GM23248 (cell line): ENCODE measurements at regions not wholly inside any gene's neighbourhood (a gene's known extent, or its start where the extent isn't known, plus 50 kb on each side); places are given as distances from the start of the nearest gene placed in this dataset.
"Not testable (repeated sequence)": the region's sequence is repeated elsewhere in the genome, so short reads cannot be mapped to it uniquely, and the experiment has no call there.

Experiments used
- DNase-seq: peaks from one replicate; pipeline ENCODE4 v3.0.0-alpha.2; 2015
- H2AFZ ChIP-seq: fragments of 200-600 bp; sonication (generic); 2 replicates; pipeline ENCODE4 v1.6.1; 2016; ENCODE audit warnings: antibody characterized with exemption
- H3F3A ChIP-seq: fragments of 200-600 bp; sonication (generic); 2 replicates; pipeline ENCODE4 v1.6.1; 2016; ENCODE audit warnings: mild to moderate bottlenecking, antibody characterized with exemption, mixed run types; ENCODE audit not compliant: insufficient read depth
- H3K27ac ChIP-seq: fragments of 200-600 bp; sonication (generic); 2 replicates; pipeline ENCODE4 v1.5.1; 2016; ENCODE audit warnings: mild to moderate bottlenecking
- H3K27me3 ChIP-seq: fragments of 200-600 bp; sonication (generic); replicated peaks from 2 replicates; pipeline ENCODE4 v1.6.1; 2016; ENCODE audit warnings: mild to moderate bottlenecking; ENCODE audit not compliant: insufficient read depth
- H3K36me3 ChIP-seq: fragments of 200-600 bp; sonication (generic); 2 replicates; pipeline ENCODE4 v1.6.1; 2016; ENCODE audit warnings: low read depth, mild to moderate bottlenecking
- H3K4me1 ChIP-seq: fragments of 200-600 bp; sonication (generic); 2 replicates; pipeline ENCODE4 v1.6.1; 2016; ENCODE audit warnings: mild to moderate bottlenecking; ENCODE audit not compliant: insufficient read depth
- H3K4me2 ChIP-seq: fragments of 200-600 bp; sonication (generic); one replicate; pipeline ENCODE4 v1.6.1; 2016; ENCODE audit warnings: mild to moderate bottlenecking; ENCODE audit not compliant: unreplicated experiment
- H3K4me3 ChIP-seq: fragments of 200-600 bp; sonication (generic); 2 replicates; pipeline ENCODE4 v1.5.1; 2016; ENCODE audit warnings: mild to moderate bottlenecking
- H3K79me2 ChIP-seq: fragments of 200-600 bp; sonication (generic); 2 replicates; pipeline ENCODE4 v1.6.1; 2016; ENCODE audit warnings: mild to moderate bottlenecking; ENCODE audit not compliant: insufficient read depth
- H3K9ac ChIP-seq: fragments of 200-600 bp; sonication (generic); 2 replicates; pipeline ENCODE4 v1.6.1; 2016; ENCODE audit warnings: mild to moderate bottlenecking
- H3K9me2 ChIP-seq: fragments of 200-600 bp; sonication (generic); 2 replicates; pipeline ENCODE4 v1.6.1; 2016; ENCODE audit warnings: mixed run types, mild to moderate bottlenecking, moderate library complexity; ENCODE audit not compliant: insufficient read depth
- H3K9me3 ChIP-seq: fragments of 200-600 bp; sonication (generic); one replicate; pipeline ENCODE4 v1.6.1; 2017; ENCODE audit warnings: low read depth
- H4K20me1 ChIP-seq: fragments of 200-600 bp; sonication (generic); 2 replicates; pipeline ENCODE4 v1.6.0; 2016; ENCODE audit not compliant: insufficient read depth
- EZH2 ChIP-seq: fragments of 200-600 bp; sonication (generic); IDR thresholded peaks from 2 replicates; pipeline ENCODE4 v1.6.1; 2018; ENCODE audit warnings: antibody characterized with exemption, mild to moderate bottlenecking; ENCODE audit not compliant: insufficient read depth, poor library complexity, severe bottlenecking
- EZH2phosphoT487 ChIP-seq: fragments of 200-600 bp; sonication (generic); IDR thresholded peaks from 2 replicates; pipeline ENCODE4 v1.6.1; 2018; ENCODE audit warnings: antibody characterized with exemption, moderate library complexity, mild to moderate bottlenecking, low read depth; ENCODE audit not compliant: insufficient read depth
- WGBS, 2 experiments: methylation state at CpG; one replicate each; pipeline ENCODE4 v1.1.6; 2015 to 2017; ENCODE audit warnings: low lambda C conversion rate in 2 of 2, low coverage in 1 of 2; ENCODE audit errors: missing lambda C conversion rate in 2 of 2; 5-methylcytosine and 5-hydroxymethylcytosine counted together
- in situ Hi-C: fragments of 300-500 bp; cut with MboI; formaldehyde crosslinking; loops from 2 replicates; pipeline ENCODE4 v1.15.0; 2020

- H2AFZ ChIP-seq, result no peak overlapping the region
- DNase-seq, result no peak
- no peak overlapping the region for H3K4me3 ChIP-seq
- TF ChIP-seq EZH2 (no peak), EZH2phosphoT487 (no peak)
- H4K20me1 ChIP-seq, result no peaks in the 10 kb centered on the region
- no peak overlapping the region for H3K4me2 ChIP-seq
- in situ Hi-C loops, result no loop called here
- no peak overlapping the region for H3K27ac ChIP-seq
- no peaks in the 10 kb centered on the region for H3K9me2 ChIP-seq
- H3K9ac ChIP-seq, result no peak overlapping the region
- H3K4me1 ChIP-seq, result no peaks in the 10 kb centered on the region
- no peaks in the 10 kb centered on the region for H3K27me3 ChIP-seq
- no peaks in the 10 kb centered on the region for H3K9me3 ChIP-seq
- no peaks in the 10 kb centered on the region for H3K36me3 ChIP-seq
- no peaks in the 10 kb centered on the region for H3F3A ChIP-seq
- H3K79me2 ChIP-seq, result no peaks in the 10 kb centered on the region
Measured at GRCh38 chrX:146921204-146921603, 106.7 kb upstream of the CXorf51A start.

- Histone ChIP-seq H3K9ac (no peak overlapping the region), H2AFZ (no peak overlapping the region), H3K4me3 (no peak overlapping the region), H3K36me3 (no peaks in the 10 kb centered on the region), H3K9me3 (no peaks in the 10 kb centered on the region), H3K27ac (no peak overlapping the region), H3K79me2 (no peaks in the 10 kb centered on the region), H3F3A (no peaks in the 10 kb centered on the region), H3K9me2 (no peaks in the 10 kb centered on the region), H3K4me1 (no peaks in the 10 kb centered on the region), H3K4me2 (no peak overlapping the region), H3K27me3 (no peaks in the 10 kb centered on the region), H4K20me1 (no peaks in the 10 kb centered on the region)
- TF ChIP-seq EZH2phosphoT487 (no peak), EZH2 (no peak)
- DNase-seq, result peak; percentile 0
- WGBS, 2 experiments, result 0 to 2% methylated on average over 5 to 6 of the region's 8 CpGs
- in situ Hi-C loops, result no loop called here
Measured at GRCh38 chrX:146907391-146908240, 93.1 kb upstream of the CXorf51A start.

DNA sequence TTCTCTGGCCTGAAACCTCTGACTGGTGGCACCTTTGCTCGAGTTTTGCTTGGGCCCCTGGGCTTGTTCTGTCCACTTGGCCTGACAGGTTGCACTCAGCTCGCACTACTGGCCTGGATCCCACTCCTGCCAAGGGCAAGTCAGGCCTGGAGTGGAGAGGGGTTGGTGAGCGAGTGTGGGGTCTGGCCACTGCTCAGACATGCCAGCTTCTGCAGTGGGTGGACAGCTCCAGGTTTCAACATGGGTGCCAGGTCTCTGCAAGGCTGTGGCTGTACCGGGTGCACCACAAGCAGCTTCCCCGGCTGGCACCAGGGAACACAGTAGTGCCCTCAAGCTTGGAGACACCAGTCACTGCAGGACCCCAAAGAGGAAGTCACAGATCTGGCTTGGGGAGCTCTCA is 91.6 kb upstream of the CXorf51A start:
- H3K36me3 ChIP-seq, result no peaks in the 10 kb centered on the region
- 11 to 13% methylated on average over 2 to 5 of the region's 5 CpGs for WGBS, 2 experiments
- no peak for DNase-seq

DNA sequence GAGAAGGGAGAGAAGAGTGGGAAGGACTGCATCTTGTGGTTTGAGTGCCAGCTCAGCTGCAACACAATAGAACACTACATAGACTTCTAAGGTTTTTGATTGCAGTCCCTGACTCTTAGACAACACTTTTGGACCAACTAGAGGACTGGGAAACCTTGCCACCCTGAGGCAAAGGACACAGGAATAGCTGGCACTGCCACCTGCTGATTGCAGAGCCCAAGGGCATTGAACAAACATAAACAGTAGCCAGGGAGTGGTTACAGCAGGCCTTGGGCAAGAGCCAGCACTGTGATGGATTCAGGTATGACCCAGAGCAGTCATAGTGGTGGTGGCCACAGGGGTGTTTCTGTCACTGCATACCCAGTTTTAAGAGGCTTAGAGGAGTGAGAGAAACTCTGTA is 72.5 kb upstream of the CXorf51A start:
- H3F3A ChIP-seq, result no peaks in the 10 kb centered on the region
- TF ChIP-seq EZH2 (no peak), EZH2phosphoT487 (no peak)
- no peaks in the 10 kb centered on the region for H3K4me1 ChIP-seq
- in situ Hi-C loops, result no loop called here
- no peak for DNase-seq
- no peak overlapping the region for H3K4me2 ChIP-seq
- no peaks in the 10 kb centered on the region for H3K27me3 ChIP-seq
- no peak overlapping the region for H3K9ac ChIP-seq
- H3K9me3 ChIP-seq, result no peaks in the 10 kb centered on the region
- H3K4me3 ChIP-seq, result no peak overlapping the region
- no peak overlapping the region for H3K27ac ChIP-seq
- no peaks in the 10 kb centered on the region for H3K9me2 ChIP-seq
- no peak overlapping the region for H2AFZ ChIP-seq
- no peaks in the 10 kb centered on the region for H3K36me3 ChIP-seq
- no peaks in the 10 kb centered on the region for H3K79me2 ChIP-seq
- no peaks in the 10 kb centered on the region for H4K20me1 ChIP-seq

More for the DNA sequence above, 91.6 kb upstream of the CXorf51A start:
- no peaks in the 10 kb centered on the region for H3K9me3 ChIP-seq
- in situ Hi-C loops, result no loop called here
- H3K9me2 ChIP-seq, result no peaks in the 10 kb centered on the region
- H3K79me2 ChIP-seq, result no peaks in the 10 kb centered on the region
- H2AFZ ChIP-seq, result no peak overlapping the region
- H3K9ac ChIP-seq, result no peak overlapping the region
- H3K27me3 ChIP-seq, result no peaks in the 10 kb centered on the region
- H3K4me2 ChIP-seq, result no peak overlapping the region
- H3K27ac ChIP-seq, result no peak overlapping the region
- H3F3A ChIP-seq, result no peaks in the 10 kb centered on the region
- TF ChIP-seq EZH2, result no peak
- TF ChIP-seq EZH2phosphoT487, result no peak
- H3K4me3 ChIP-seq, result no peak overlapping the region
- no peaks in the 10 kb centered on the region for H3K4me1 ChIP-seq
- H4K20me1 ChIP-seq, result no peaks in the 10 kb centered on the region

- H3F3A ChIP-seq, result no peaks in the 10 kb centered on the region
- TF ChIP-seq EZH2 (no peak), EZH2phosphoT487 (no peak)
- no peak for DNase-seq
- H3K27me3 ChIP-seq, result no peaks in the 10 kb centered on the region
- no peaks in the 10 kb centered on the region for H4K20me1 ChIP-seq
- H2AFZ ChIP-seq, result no peak overlapping the region
- in situ Hi-C loops, result no loop called here
- H3K9ac ChIP-seq, result no peak overlapping the region
- whole genome bisulfite sequencing, 2 experiments, result 5% methylated on average over 2 of the region's 2 CpGs; no CpG with 5 or more reads in 1 of the 2 experiments
- H3K4me2 ChIP-seq, result no peak overlapping the region
- H3K79me2 ChIP-seq, result no peaks in the 10 kb centered on the region
- H3K9me3 ChIP-seq, result no peaks in the 10 kb centered on the region
- H3K27ac ChIP-seq, result no peak overlapping the region
- H3K4me1 ChIP-seq, result no peaks in the 10 kb centered on the region
- H3K9me2 ChIP-seq, result no peaks in the 10 kb centered on the region
- H3K4me3 ChIP-seq, result no peak overlapping the region
- no peaks in the 10 kb centered on the region for H3K36me3 ChIP-seq
Measured at GRCh38 chrX:146881521-146881920, 67.0 kb upstream of the CXorf51A start.

DNA sequence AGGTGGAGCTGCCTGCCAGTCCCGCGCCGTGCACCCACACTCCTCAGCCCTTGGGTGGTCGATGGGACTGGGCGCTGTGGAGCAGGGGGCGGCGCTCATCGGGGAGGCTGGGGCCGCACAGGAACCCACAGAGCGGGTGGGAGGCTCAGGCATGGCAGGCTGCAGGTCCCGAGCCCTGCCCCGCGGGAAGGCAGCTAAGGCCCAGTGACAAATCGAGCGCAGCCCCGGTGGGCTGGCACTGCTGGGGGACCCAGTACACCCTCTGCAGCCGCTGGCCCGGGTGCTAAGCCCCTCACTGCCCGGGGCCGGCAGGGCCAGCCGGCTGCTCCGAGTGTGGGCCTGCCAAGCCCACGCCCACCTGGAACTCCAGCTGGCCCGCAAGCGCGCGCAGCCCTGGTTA is 52.3 kb upstream of the CXorf51A start:
- DNase-seq, H3K9ac ChIP-seq, H3K27me3 ChIP-seq, H3K4me2 ChIP-seq, H3K4me1 ChIP-seq, H3K36me3 ChIP-seq, H3K27ac ChIP-seq, H4K20me1 ChIP-seq, H3K9me2 ChIP-seq, H3K4me3 ChIP-seq, in situ Hi-C loops, H2AFZ ChIP-seq, H3K79me2 ChIP-seq, H3F3A ChIP-seq, H3K9me3 ChIP-seq: not testable (repeated sequence)
- WGBS, 2 experiments, result 68 to 72% methylated on average over 13 to 14 of the region's 27 CpGs

- 43% methylated on average over 14 of the region's 14 CpGs for WGBS, 2 experiments
- H3K4me2 ChIP-seq, H3K4me1 ChIP-seq, in situ Hi-C loops, H3K4me3 ChIP-seq, DNase-seq, H3K9ac ChIP-seq, H3K9me2 ChIP-seq, H2AFZ ChIP-seq, H3K9me3 ChIP-seq, H3K79me2 ChIP-seq, H3K36me3 ChIP-seq, H3K27ac ChIP-seq, H4K20me1 ChIP-seq, H3F3A ChIP-seq, H3K27me3 ChIP-seq: not testable (repeated sequence)
Measured at GRCh38 chrX:146865734-146866133, 51.2 kb upstream of the CXorf51A start.
